ENCODE measurements at regions not wholly inside any gene's neighbourhood (a gene's known extent, or its start where the extent isn't known, plus 50 kb on each side); places are given as distances from the start of the nearest gene placed in this dataset.
"Not testable (repeated sequence)": the region's sequence is repeated elsewhere in the genome, so short reads cannot be mapped to it uniquely, and the experiment has no call there.

DNA sequence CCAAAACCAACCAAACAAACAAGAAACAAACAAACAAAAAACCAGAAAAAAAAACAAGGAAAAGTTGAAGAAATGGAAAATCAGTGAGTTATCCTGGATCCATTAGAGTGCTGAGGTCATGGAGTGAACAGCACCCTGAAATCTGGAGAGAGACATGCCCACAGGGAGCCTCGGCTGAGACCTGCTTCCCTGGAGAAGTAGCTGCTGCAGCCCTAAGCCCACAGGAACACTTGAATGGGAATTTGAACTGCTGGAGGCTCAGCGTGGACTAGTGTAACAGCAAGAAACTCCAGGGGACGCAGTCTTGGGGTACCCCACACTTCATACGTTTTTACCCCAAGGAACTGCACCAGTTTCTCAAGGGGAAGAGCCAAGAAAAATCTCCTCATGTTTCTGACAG lies 144.1 kb upstream of the UBE3A start:
- no peaks in the 10 kb centered on the region for H3K27me3 ChIP-seq
- intact Hi-C loops (cut with DNase I), result no loop called here

DNA sequence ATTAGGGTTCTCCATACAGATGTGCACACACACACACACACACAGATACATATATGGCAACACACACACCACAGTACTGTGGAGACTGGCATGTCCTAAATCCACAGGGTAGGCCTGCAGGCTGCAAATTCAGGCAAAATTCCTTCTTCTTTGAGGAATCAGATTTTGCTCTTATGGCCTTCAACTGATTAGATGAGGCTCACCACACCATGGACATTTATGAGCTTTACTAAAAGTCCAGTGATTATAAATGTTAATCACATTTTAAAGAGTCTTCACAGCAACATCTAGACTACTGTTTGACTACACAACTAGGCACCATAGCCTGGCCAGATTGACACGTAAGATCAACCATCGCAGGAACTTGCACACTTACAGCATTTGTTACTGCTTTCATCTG lies 140.3 kb upstream of the UBE3A start:
- TF ChIP-seq CTCF (IDR thresholded peaks at IDR 0.05), result no peak
- no peak overlapping the region for H3K4me3 ChIP-seq
- H3K4me1 ChIP-seq, result no peaks in the 10 kb centered on the region
- no peak for DNase-seq
- H3K9me3 ChIP-seq, result no peaks in the 10 kb centered on the region
- no peaks in the 10 kb centered on the region for H3K36me3 ChIP-seq
- H3K27ac ChIP-seq, result no peak overlapping the region
- H3K27me3 ChIP-seq, result no peaks in the 10 kb centered on the region
- no peak overlapping the region for H3K9ac ChIP-seq (ENCODE audit: low read depth in 2 of 2, low read length in 2 of 2)
- intact Hi-C loops (cut with DNase I), result no loop called here

More for the DNA sequence above, 144.1 kb upstream of the UBE3A start:
- Histone ChIP-seq H3K36me3 (no peaks in the 10 kb centered on the region), H3K27ac (no peak overlapping the region), H3K4me3 (no peak overlapping the region), H3K4me1 (no peaks in the 10 kb centered on the region), H3K9ac (ENCODE audit: low read depth in 2 of 2, low read length in 2 of 2) (no peak overlapping the region), H3K9me3 (no peaks in the 10 kb centered on the region)
- no peak for DNase-seq
- no peak for TF ChIP-seq CTCF (IDR thresholded peaks at IDR 0.05)

DNA sequence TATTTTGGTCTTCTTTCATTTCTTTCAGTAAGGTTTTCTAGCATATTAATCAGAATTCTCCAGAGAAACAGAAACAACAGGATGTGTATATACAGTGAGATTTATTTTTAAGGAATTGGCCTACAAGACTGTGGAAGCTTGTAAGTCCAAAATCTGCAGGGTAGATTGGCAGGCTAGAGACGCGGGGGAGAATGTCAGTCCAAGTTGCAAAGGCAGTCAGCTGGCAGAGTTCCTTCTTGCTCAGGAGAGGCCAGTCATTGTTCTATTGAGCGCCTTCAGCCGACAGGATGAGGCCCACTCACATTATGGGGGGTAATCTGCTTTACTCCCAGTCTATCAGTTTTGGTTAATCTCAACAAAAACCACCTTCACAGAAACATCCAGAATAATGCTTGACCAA lies 133.4 kb upstream of the UBE3A start:
- no peak overlapping the region for H3K27ac ChIP-seq
- intact Hi-C loops (cut with DNase I), result no loop called here

GRCh38 chr15:25568751-25569150 lies 129.9 kb upstream of the UBE3A start:
- no peaks in the 10 kb centered on the region for H3K36me3 ChIP-seq
- no peak for DNase-seq
- no peak overlapping the region for H3K9ac ChIP-seq (ENCODE audit: low read depth in 2 of 2, low read length in 2 of 2)
- no peak for TF ChIP-seq CTCF (IDR thresholded peaks at IDR 0.05)
- intact Hi-C loops (cut with DNase I), result no loop called here
- H3K9me3 ChIP-seq, result no peaks in the 10 kb centered on the region
- H3K27ac ChIP-seq, result no peak overlapping the region
- no peaks in the 10 kb centered on the region for H3K27me3 ChIP-seq
- H3K4me1 ChIP-seq, result no peaks in the 10 kb centered on the region
- no peak overlapping the region for H3K4me3 ChIP-seq

More for the DNA sequence above, 133.4 kb upstream of the UBE3A start:
- Histone ChIP-seq H3K9ac (ENCODE audit: low read depth in 2 of 2, low read length in 2 of 2) (no peak overlapping the region), H3K36me3 (no peaks in the 10 kb centered on the region), H3K27me3 (no peaks in the 10 kb centered on the region), H3K4me3 (no peak overlapping the region), H3K9me3 (no peaks in the 10 kb centered on the region), H3K4me1 (no peaks in the 10 kb centered on the region)
- TF ChIP-seq CTCF (IDR thresholded peaks at IDR 0.05), result no peak
- DNase-seq, result no peak

DNA sequence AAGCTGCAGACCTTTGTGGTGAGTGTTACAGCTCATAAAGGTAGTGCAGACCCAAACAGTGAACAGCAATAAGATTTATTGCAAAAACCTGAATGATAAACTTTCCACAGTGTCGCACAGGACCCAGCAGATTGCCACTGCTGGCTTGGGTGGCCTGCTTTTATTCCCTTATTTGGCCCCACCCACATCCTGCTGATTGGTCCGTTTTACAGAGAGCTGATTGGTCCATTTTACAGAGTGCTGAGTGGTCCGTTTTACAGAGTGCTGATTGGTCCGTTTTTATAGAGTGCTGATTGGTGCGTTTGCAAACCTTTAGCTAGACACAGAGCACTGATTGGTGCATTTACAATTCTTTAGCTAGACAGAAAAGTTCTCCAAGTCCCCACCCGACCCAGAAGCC lies 127.7 kb upstream of the UBE3A start:
- H3K27ac ChIP-seq; H3K27me3 ChIP-seq; H3K4me1 ChIP-seq; H3K4me3 ChIP-seq; H3K36me3 ChIP-seq; DNase-seq; H3K9ac ChIP-seq (ENCODE audit: low read depth in 2 of 2, low read length in 2 of 2); intact Hi-C loops (cut with DNase I); H3K9me3 ChIP-seq: not testable (repeated sequence)

DNA sequence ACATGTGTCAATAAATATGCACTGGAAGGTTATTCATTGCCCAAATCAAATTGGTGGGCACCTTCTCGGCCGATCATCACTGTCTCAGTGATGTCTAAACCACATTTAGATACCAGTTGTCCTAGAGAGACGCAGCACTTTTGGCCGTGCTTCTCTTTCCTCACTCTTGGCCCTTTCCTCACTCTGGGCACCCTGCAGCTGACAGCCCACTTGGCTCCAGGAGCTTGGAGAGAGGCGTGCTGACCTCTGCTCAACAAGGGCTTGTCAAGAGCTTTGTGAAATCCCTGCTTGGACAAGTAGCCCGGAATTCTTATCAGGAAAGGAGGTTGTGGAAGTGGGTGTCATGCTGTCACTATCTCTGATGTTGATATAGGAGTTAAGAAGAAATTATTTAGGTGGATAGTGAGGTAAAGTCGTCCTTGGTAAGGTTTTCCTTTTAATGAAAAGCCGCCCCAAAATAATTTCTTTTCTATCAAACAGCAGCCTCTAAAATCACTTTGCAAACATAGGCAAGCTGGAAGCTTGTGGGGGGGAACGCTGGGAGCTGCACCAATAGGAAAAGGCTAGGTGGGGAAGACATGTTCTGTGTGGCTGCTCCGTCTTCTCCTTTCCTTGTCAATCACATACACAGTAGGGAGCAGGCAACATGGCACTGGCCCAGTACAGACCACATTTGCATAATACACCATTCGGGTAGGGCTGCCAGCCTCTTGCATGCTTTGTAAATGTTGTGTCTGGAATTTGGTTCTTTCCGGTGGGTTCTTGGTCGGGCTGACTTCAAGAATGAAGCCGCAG lies 126.8 kb upstream of the UBE3A start:
- Histone ChIP-seq H3K9ac (ENCODE audit: low read depth in 2 of 2, low read length in 2 of 2) (no peak overlapping the region), H3K27ac (no peak overlapping the region), H3K4me1 (no peaks in the 10 kb centered on the region), H3K4me3 (no peak overlapping the region), H3K36me3 (no peaks in the 10 kb centered on the region), H3K27me3 (no peaks in the 10 kb centered on the region), H3K9me3 (no peaks in the 10 kb centered on the region)
- intact Hi-C loops (cut with DNase I), result no loop called here
- no peak for TF ChIP-seq CTCF (IDR thresholded peaks at IDR 0.05)
- no peak for DNase-seq
